ENCODE measurements at regions not wholly inside any gene's neighbourhood (a gene's known extent, or its start where the extent isn't known, plus 50 kb on each side); places are given as distances from the start of the nearest gene placed in this dataset.

GRCh38 chr3:152768478-152768877 lies 66.5 kb upstream of the P2RY1 start:
- Histone ChIP-seq H3K36me3 (ENCODE audit: insufficient read depth, low read length) (no peaks in the 10 kb centered on the region), H3K27ac (ENCODE audit: low read depth in 1 of 2, low read length in 2 of 2) (no peak overlapping the region), H3K9me3 (ENCODE audit: control insufficient read depth in 1 of 2, insufficient read depth in 1 of 2, low read length in 2 of 2) (peaks cover 0 to 3% of the 10 kb centered on the region in 2 experiments), H3K4me3 (ENCODE audit: low read length) (no peak overlapping the region), H3K4me1 (ENCODE audit: insufficient read depth, low read length) (no peaks in the 10 kb centered on the region), H3K27me3 (ENCODE audit: control insufficient read depth in 1 of 2, insufficient read depth in 2 of 2, low read length in 2 of 2) (no peaks in the 10 kb centered on the region)
- no peak overlapping the region for H3K27ac Mint-ChIP-seq
- no peak overlapping the region for H3K4me3 Mint-ChIP-seq
- ChIA-PET POLR2A (no interaction called here), CTCF (no interaction called here)
- no peak for DNase-seq
- ATAC-seq (ENCODE audit: poor library complexity) = no peak
- no peak for TF ChIP-seq CTCF (IDR thresholded peaks at IDR 0.05)
- H3K36me3 Mint-ChIP-seq (ENCODE audit: low read depth) = no peaks in the 10 kb centered on the region
- no peaks in the 10 kb centered on the region for H3K4me1 Mint-ChIP-seq (ENCODE audit: low read depth)
- no peaks in the 10 kb centered on the region for H3K27me3 Mint-ChIP-seq
- peaks cover 4% of the 10 kb centered on the region for H3K9me3 Mint-ChIP-seq
- intact Hi-C loops (cut with DNase I, micrococcal nuclease) = no loop called here

- Histone ChIP-seq H3K4me3 (ENCODE audit: low read length) (no peak overlapping the region), H3K4me1 (ENCODE audit: insufficient read depth, low read length) (no peaks in the 10 kb centered on the region), H3K27ac (ENCODE audit: low read depth in 1 of 2, low read length in 2 of 2) (no peak overlapping the region), H3K27me3 (ENCODE audit: control insufficient read depth in 1 of 2, insufficient read depth in 2 of 2, low read length in 2 of 2) (no peaks in the 10 kb centered on the region), H3K9me3 (ENCODE audit: control insufficient read depth in 1 of 2, insufficient read depth in 1 of 2, low read length in 2 of 2) (peaks cover 0 to under 1% of the 10 kb centered on the region in 2 experiments), H3K36me3 (ENCODE audit: insufficient read depth, low read length) (no peaks in the 10 kb centered on the region)
- DNase-seq = peak in 1 of 14 experiments; percentile 5
- ATAC-seq (ENCODE audit: poor library complexity) = no peak
- intact Hi-C loops (cut with DNase I, micrococcal nuclease) = no loop called here
- CTCF ChIA-PET = no interaction called here
- Mint-ChIP-seq H3K27ac (no peak overlapping the region), H3K27me3 (no peaks in the 10 kb centered on the region), H3K4me1 (ENCODE audit: low read depth) (no peaks in the 10 kb centered on the region), H3K36me3 (ENCODE audit: low read depth) (no peaks in the 10 kb centered on the region), H3K9me3 (peaks cover 4% of the 10 kb centered on the region), H3K4me3 (no peak overlapping the region)
- POLR2A ChIA-PET = no interaction called here
- TF ChIP-seq CTCF (IDR thresholded peaks at IDR 0.05) = no peak
Measured at GRCh38 chr3:152769523-152769922, 65.4 kb upstream of the P2RY1 start.

- Mint-ChIP-seq H3K27ac (no peak overlapping the region), H3K4me1 (ENCODE audit: low read depth) (no peaks in the 10 kb centered on the region), H3K36me3 (ENCODE audit: low read depth) (no peaks in the 10 kb centered on the region), H3K9me3 (no peaks in the 10 kb centered on the region), H3K27me3 (no peaks in the 10 kb centered on the region), H3K4me3 (no peak overlapping the region)
- intact Hi-C loops (cut with DNase I, micrococcal nuclease) = no loop called here
- POLR2A ChIA-PET = no interaction called here
- Histone ChIP-seq H3K4me3 (ENCODE audit: low read length) (no peak overlapping the region), H3K36me3 (ENCODE audit: insufficient read depth, low read length) (no peaks in the 10 kb centered on the region), H3K27ac (ENCODE audit: low read depth in 1 of 2, low read length in 2 of 2) (no peak overlapping the region), H3K4me1 (ENCODE audit: insufficient read depth, low read length) (no peaks in the 10 kb centered on the region), H3K9me3 (ENCODE audit: control insufficient read depth in 1 of 2, insufficient read depth in 1 of 2, low read length in 2 of 2) (no peaks in the 10 kb centered on the region), H3K27me3 (ENCODE audit: control insufficient read depth in 1 of 2, insufficient read depth in 2 of 2, low read length in 2 of 2) (no peaks in the 10 kb centered on the region)
- TF ChIP-seq CTCF (IDR thresholded peaks at IDR 0.05) = no peak
- ATAC-seq (ENCODE audit: poor library complexity) = no peak
- CTCF ChIA-PET = no interaction called here
- no peak for DNase-seq
Measured at GRCh38 chr3:152770296-152770695, 64.6 kb upstream of the P2RY1 start.

All from CD4-positive, alpha-beta T cell (primary cell).